Activated CD4-positive, alpha-beta T cell treated with anti-CD3 and anti-CD28 coated beads, Interleukin-2, amount 50 U/mL, for 24 hours (primary cell): ENCODE measurements at regions not wholly inside any gene's neighbourhood (a gene's known extent, or its start where the extent isn't known, plus 50 kb on each side); places are given as distances from the start of the nearest gene placed in this dataset.
"Not testable (repeated sequence)": the region's sequence is repeated elsewhere in the genome, so short reads cannot be mapped to it uniquely, and the experiment has no call there.

Experiments
- DNase-seq, 2 donors: peaks; one replicate each; pipeline ENCODE4 v3.0.0-alpha.2; 2020; ENCODE audit warnings: low read depth in 1 of 2, low spot score in 1 of 2

GRCh38 chr10:64376167-64376566, 855.0 kb downstream of the REEP3 start:
- DNase-seq: no peak

DNA sequence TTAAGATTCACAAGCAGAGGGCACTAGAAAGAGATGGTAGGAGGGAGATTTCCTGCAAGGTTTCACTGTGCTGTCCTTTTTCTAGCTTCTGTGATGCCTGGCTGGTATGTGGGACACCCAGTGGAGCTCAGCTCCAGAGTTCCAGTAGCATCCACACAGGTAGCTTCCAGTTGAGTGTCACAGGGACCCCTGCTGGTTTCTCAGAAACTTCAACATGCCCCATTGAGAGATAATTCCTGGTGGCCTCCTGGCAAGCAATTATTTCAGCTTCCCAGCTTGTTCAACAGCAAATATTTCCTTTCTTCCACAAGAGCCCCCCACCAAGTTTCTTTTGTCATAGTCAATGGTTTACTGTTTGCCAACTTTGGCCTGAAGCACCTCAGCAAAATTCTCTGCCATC, 858.7 kb downstream of the REEP3 start:
- DNase-seq: no peak

GRCh38 chr10:64385355-64385754, 864.2 kb downstream of the REEP3 start:
- no peak for DNase-seq

DNA sequence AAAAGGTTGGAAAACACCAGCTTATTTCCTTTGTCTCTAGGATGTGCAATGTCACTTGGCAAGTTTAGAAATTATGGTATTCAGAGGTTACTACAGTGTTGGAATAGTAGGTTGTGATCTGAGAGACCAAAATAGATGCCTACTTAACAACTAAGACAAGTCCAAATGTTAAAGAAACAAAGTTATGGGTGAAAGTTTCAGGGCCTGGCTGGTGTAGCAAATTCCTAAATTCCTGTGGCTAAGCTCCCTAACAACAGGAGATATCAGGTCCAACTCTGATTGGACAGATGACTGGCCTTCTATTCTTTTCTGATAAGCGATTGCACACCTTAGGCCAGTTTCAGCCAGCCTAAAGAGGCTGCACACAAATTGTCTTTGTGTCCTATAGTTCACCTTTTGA, 873.5 kb downstream of the REEP3 start:
- no peak for DNase-seq

DNA sequence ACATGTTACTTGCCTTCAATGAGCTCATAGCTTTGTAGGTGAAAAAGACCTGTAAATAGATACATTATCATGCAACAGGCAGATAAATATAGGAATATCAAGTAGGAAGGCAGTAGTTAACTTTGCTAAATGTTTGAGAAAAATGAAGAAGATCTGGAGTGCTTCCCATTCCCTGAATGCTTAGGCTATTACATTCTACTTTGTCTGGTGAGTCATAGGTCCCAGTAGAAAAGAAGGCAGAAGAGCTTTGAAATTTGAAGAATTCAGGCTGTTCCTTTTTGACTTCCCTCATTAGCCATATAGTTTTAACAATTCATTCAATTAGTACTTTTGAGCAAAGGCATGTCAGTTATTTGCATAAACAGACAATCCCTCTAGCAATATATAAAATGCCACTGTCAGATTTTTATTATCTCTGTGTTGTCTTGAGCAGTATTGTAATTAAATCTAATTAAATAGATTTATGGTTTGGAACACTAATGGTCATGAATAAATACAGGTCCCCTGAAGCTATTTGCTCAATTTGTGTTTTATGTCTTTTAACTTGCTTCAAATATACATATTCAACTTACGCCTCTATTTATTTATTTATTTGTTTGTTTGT, 875.0 kb downstream of the REEP3 start:
- DNase-seq: no peak

DNA sequence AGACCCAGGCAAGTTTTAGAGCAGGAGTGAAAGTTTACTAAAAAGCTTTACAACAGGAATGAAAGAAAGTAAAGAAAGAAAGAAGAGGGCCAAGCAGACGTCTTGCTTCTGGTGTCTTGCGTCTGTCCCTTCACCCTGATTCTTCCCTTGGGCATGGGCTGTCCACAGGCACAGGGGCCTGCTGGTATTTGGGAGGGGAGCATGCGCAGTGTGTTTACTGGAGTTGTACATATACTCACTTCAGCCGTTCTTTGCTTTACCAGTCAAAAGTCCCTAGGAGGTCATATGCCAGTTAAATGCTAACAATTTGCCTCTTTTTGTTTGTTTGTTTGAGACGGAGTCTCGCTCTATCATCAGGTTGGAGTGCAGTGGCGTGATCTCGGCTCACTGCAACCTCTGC, 875.9 kb downstream of the REEP3 start:
- no peak for DNase-seq

DNA sequence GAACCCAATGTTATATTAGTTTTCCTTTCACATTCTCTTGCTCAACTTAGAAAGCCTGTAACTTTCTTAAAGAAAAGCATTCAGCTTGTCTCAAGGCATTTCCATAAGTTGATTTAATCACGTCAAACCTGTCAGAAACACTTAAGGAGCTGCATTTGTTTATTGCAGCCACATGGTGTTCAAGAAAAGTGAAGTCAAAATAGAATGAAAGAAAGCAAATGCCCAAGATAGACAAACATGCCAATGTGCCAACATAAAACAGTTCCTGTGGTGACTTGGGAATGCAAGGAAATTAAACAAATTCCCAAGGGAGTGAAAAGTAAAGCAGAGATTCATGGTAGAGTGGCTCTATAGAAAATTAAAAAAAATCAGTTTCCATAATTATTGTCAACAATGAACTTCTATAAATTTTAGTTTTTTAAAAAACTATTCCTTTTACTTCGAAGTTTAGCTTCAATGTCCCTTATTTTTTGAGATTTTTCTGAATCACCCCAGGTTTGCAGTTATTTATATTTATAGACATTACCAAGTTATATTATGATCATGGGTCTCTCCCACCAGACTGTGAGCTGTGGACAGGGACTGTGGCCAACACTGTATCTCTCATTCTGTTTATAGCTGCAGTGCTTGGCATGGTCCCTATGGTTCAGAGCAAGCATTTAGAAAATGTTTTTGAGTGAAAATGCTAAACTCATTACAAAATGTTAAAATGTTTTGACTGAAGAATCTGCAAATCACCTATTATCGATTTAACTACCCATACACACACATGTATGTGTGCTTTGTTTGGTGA, 887.4 kb downstream of the REEP3 start:
- no peak for DNase-seq

DNA sequence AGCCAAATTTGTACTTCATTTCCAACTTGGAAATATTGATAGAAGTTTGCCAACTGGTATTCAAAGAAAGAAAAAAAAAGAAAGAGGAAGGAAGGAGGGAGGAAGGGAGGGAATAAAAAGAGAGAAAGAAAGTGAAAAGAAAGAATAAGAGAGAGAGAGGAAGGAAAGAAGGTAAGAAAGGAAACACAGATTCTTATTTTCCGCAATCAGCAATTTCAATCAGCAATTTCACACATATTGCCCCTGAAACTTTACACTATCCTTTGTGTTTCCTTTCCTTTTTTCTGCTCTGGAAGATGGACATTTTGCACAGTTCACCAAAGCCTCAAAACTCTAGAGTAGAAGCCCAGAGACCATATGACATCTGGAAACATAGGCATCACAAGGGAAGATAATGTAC, 888.1 kb downstream of the REEP3 start:
- no peak for DNase-seq

GRCh38 chr10:64416011-64416410, 894.8 kb downstream of the REEP3 start:
- no peak for DNase-seq

DNA sequence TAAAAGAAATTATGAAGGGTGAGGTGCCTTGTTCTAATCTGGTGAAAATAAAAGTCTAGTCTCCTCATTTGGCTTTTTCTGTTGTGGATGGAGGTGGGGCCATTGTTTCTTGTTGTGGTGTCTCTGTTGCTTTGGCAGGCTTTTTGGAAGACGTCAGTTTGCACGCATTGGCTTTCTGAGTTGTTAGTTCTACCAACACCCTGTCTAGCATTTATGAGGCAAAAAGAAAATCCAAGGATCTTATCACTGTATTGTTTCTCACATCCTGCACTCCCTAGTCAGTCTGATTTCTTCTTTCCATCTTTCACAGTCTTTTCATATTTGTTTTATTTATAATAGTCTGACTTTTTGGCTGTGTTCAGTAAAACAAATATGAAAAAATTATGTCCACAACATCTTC, 898.3 kb downstream of the REEP3 start:
- DNase-seq: no peak

- no peak for DNase-seq
These were observed 905.5 kb downstream of the REEP3 start for GRCh38 chr10:64426745-64427144.

DNA sequence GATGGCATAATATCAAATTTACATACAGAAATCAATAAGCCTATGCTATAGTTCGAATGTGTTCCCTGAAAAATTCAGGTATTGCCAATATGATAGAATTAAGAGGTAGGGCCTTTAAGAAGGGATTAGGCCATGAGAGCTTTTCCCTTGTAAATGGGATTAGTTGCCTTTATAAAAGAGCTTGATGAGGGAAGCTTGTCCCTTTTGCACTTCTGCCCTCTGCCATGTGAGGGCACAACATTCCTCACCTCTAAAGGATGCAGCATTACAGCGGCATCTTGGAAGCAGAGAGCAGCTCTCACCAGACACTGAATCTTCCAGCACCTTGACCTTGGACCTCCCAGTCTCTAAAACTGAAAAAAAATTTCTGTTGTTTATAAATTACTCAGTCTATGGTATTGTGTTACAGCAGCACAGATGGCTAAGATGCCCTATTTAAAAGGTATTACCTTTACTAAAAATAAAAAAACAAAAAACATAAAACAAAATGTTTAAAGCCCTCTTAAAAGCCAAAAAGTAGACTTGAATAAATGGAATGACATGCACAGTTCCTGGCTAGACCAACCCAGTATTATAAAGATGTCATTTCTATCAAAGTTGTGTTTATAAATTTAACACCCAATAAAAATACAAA, 909.6 kb downstream of the REEP3 start:
- no peak for DNase-seq

DNA sequence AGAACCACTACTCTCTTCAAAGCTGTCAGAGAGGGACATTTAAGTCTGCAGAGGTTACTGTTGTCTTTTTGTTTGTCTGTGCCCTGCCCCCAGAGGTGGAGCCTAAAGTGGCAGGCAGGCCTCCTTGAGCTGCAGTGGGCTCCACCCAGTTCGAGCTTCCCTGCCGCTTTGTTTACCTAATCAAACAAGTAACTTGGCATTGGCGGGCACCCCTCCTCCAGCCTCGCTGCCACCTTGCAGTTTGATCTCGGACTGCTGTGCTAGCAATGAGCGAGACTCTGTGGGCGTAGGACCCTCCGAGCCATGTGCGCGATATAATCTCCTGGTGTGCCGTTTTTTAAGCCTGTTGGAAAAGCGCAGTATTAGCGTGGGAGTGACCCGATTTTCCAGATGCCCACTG, 920.7 kb downstream of the REEP3 start:
- DNase-seq: not testable (repeated sequence)

DNA sequence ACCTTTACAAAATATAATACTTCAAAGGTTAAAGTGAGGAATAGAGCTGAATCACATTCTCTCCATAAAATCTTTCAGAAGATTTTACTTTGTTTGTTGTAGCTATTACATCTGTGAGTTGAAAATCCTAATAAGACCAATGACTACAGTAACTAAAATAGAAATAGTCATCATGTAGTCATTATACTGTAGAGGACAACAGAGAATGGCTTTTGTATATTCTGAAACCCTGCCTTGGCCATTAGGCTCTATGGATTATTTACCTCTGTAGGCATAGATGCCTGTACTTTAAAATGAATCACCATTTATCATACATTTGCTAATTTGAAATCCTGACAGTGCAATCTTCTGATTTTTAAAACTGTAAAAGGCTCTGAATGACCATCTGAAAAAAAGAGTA, 923.0 kb downstream of the REEP3 start:
- DNase-seq: no peak

- DNase-seq: no peak
These were observed 923.4 kb downstream of the REEP3 start for GRCh38 chr10:64444564-64444963.

- no peak for DNase-seq
These were observed 928.4 kb downstream of the REEP3 start for GRCh38 chr10:64449603-64450002.

- no peak for DNase-seq
These were observed 929.1 kb downstream of the REEP3 start for GRCh38 chr10:64450312-64450711.

DNA sequence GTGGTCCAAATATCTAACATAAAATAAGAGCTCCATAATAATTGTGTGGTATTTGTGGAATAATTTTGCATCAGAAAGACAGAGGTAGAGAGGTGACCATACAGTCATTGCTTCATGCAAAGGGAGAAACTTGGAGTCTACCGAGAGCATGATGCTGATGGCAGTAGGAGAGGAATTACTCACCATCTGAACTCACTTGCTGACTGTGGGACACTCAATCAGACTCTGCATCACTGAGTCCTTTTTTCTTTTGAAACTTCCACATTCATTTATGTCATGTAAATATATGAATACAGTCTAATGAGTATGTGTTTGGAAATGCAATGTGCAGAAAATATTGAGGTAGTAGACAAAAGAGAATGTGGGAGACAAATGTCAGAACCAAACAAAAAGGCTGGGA, 933.8 kb downstream of the REEP3 start:
- no peak for DNase-seq

DNA sequence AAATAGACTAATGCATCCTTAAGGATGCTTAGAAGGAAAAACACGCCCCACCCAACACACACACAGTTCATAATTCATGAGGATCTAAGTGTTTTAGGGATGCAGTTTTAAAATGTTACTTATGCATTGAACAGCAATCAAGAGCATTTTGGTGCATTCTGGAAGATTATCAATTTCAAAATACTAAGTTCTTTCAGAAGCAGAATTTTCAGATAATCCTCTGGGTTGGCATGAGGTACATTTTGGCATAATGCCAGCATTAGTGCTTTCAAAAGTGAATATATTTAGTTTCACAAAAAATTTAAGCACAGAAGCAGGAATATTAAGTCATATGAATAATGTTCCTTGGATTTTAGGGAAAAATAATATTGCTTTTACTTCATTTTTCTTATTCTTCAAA, 937.1 kb downstream of the REEP3 start:
- no peak for DNase-seq

- no peak for DNase-seq
These were observed 942.2 kb downstream of the REEP3 start for GRCh38 chr10:64463406-64463805.

DNA sequence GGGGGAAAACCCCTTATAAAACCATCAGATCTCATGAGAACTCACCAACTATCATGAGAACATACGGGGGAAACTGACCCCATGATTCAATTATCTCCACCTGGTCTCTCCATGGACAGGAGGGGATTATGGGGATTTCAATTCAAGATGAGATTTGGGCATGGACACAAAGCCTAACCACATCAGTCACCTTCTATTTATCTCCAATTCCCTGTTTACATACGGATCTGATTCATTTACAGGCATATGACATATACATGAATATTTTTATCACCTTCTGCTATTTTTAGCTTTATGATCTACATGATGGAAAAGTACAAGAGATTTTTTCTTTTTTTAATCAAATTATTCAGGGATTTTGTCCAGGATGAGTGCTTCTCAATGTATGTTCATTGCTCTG, 944.5 kb downstream of the REEP3 start:
- DNase-seq: no peak

GRCh38 chr10:64468219-64468618, 947.0 kb downstream of the REEP3 start:
- no peak for DNase-seq

DNA sequence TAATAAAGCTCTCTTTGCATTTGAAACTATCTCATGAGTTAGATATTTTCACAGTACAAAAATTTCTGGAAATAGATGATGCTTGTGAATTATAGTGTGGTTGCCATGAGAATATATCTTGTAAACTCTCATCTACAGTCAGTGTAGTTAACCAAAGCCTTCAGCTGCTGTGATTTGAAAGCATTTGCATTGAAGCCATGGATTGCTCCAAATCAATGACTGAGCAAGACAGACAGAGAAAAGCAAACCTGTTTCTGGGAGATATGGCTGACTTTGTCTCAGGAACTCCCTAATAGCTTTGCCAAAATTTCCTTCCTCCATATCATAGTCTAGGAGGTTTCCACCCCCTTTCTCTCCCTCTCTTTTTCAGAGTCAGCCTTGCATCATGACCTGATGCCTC, 955.3 kb downstream of the REEP3 start:
- DNase-seq: no peak
